Sciatic nerve (tissue), 2 donors: ENCODE measurements at regions not wholly inside any gene's neighbourhood (a gene's known extent, or its start where the extent isn't known, plus 50 kb on each side); places are given as distances from the start of the nearest gene placed in this dataset.
"Not testable (repeated sequence)": the region's sequence is repeated elsewhere in the genome, so short reads cannot be mapped to it uniquely, and the experiment has no call there.

ENCODE experiments used
- ATAC-seq: fragments of 200-7000 bp; cut with Tn5 transposase; one replicate; pipeline ENCODE4 v1.9.1; 2020; ENCODE audit warnings: mild to moderate bottlenecking, moderate library complexity
- DNase-seq: peaks from one replicate; pipeline ENCODE4 v3.0.0-alpha.2; 2020; ENCODE audit warnings: low spot score
- intact Hi-C: fragments of 100-400 bp; cut with DNase I; formaldehyde crosslinking; loops from one replicate; pipeline ENCODE4 v1.14.2; 2022
- donor health status: DM: no; HTN: no; CAD: no.
- donor health status: DM: no; HTN: no; CAD: no.

DNA sequence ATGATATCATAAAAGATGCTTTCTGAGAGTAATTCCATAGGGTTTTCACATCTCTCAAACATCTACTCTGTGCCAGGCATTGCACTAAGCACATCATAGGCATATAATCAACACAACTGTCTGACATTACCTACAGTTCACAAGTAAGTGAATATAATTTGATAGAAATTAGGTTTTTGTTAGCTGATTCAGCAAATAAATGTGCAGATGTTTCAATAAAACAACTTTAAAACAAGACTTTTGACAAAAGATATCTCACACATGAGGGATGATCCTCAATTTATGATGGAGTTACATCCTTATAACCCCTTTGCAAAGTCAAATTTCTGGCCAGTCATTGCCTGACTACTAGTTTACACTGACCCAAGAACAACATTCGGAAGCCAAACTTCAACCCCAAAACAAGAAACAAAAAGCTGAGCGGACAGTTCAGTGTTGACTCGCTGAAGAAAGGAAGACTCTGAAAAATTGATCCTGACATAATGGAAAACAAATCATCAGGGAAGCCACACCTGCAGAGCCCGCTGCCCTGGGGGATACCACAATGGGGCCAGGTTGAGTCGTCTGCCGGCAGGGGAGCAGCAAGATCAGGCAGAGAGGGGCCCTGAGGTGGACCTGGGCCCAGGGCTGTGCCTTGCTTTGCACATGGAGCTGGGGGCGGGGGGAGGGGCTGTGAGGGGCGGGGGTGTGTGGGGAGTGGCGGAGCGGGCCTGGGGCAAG, 739.2 kb upstream of the GJE1 start:
- DNase-seq: no peak
- intact Hi-C loops: no loop called here
- ATAC-seq: no peak

DNA sequence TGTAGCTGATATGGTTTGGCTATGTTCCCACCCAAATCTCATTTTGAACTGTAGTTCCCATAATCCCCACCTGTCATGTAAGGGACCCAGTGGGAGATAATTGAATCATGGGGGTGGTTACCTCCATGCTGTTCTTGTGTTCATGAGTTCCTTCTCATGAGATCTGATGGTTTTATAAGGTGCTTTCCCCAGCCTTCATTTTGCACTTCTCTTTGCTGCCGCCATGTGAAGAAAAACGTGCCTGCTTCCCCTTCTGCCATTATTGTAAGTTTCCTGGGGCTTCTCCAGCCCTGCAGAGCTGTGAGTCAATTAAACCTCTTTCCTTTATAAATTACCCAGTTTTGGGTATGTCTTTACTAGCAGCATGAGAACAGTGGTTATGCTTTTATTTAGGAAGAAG, 741.6 kb upstream of the GJE1 start:
- DNase-seq, ATAC-seq, intact Hi-C loops: not testable (repeated sequence)

DNA sequence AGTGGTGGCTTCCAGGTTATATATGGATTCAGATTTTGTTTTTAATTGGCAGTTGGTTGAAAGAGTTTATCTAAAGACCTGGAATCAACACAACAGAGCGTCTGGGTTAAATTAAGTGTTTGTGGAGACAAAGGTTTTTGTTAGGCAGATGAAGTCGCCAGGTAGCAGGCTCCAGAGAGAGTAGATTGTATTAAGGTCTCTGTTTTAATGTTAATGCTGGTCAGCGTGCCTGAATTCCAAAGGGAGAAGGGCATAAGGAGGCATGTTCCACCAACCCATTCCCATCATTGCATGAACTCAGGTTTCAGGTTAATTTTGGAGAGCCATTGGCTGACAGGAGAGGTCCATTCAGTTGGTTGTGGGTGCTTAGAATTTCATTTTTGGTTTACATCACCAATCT, 744.1 kb upstream of the GJE1 start:
- intact Hi-C loops: no loop called here
- ATAC-seq (no peak), DNase-seq (no peak)

DNA sequence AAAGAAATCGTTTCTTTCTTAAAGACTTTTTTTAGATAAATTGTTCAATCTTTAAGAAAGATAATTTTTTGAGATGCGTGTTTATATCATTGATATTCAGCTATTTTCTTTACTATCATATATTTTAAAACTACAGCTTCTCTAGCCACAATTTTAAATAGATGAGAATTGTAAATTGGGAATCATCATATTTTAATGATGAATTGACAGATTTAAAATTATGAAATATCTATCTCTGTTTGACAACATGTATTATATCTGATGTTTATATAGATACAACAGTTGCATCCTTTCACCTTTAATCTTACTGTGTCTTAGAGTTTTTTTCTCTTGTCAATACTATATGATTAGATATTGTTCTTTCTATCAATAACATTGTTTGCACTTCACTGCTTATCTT, 762.3 kb upstream of the GJE1 start:
- DNase-seq (no peak), ATAC-seq (no peak)
- intact Hi-C loops: no loop called here

DNA sequence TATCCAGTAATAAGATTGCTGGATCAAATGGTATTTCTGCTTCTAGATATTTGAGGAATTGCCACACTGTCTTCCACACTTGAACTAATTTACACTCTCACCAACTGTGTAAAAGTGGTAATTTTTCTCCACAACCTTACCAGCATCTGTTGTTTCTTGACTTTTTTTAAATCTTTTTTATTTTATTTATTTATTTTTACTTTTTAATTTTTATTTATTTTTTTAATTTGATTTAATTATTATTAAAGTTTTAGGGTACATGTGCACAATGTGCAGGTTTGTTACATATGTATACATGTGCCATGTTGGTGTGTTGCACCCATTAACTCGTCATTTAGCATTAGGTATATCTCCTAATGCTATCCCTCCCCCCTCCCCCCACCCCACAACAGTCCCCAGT, 765.9 kb upstream of the GJE1 start:
- intact Hi-C loops, ATAC-seq, DNase-seq: not testable (repeated sequence)

DNA sequence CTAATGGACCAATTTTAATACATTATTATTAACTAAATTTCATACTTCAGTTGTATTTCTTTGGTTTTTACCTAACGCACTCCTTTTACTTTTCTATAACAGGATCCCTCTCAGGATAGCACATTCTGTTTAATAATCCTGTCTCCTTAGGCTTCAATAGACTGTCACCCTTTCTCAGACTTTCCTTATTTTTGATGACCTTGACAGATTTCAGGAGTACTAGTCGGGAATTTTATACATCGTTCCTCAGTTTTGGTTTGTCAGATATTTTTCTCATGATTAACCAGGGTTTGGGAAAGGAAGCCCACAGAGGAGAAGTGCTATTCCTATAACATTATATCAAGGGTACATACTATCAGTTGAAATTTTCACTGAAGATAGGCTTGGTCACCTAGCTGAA, 768.0 kb upstream of the GJE1 start:
- no peak for ATAC-seq
- intact Hi-C loops: no loop called here

DNA sequence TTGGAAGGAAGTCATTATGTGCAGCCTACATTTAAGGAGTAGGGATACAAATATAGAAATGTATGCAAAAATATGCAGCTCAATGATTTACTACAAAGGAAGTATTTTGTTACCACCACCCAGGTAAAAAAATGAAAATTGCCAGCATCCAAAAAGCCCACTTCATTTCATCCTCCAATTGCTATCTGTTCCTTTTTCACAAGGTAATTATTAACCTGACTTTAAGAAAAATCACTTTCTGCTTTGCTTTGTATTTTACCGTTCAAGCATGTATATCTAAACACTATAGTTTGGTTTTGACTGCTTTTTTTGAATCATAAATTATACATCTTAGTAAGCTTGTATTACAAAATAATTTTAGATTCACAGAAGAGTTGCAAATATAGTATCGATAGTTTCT, 768.5 kb upstream of the GJE1 start:
- ATAC-seq: no peak
- DNase-seq: no peak
- intact Hi-C loops: no loop called here

More for the DNA sequence above, 768.0 kb upstream of the GJE1 start:
- DNase-seq: no peak

DNA sequence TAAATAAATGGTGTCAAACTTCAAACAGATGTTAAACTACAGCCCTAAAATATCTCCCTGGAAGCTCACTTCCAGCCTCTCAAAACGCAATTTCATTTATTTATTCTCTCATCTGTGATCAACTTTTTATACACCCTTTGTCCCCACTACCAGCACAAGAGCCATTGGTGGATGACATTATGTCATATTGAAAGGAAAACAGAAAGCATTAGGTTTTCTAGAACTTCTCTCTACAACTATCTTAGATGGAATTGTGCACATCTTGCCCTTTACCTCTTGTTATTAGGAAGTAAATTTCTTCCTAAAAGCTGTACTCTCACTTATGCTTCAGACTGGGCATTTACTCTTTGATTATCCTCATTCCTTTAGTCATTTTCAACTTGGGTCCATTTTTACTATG, 771.2 kb upstream of the GJE1 start:
- intact Hi-C loops: no loop called here
- no peak for DNase-seq

DNA sequence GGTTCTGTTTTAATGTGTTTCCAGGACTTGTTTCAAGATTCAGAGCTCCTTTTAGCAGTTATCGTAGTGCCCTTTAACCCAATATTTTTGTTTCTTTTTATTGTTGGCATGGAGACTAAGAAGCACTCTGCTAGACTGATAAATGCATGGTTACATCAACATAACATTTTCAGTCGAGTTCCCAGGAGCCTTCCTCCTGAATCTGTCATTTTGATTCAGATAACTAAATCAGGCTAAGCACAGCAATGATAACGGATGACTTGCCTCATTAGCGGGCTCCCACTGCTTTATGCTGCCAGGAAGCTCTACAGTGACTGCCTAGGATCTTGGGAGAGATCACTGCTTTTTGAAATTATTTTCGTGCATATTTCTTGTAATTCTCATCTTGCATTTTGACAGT, 772.8 kb upstream of the GJE1 start:
- intact Hi-C loops: no loop called here
- no peak for DNase-seq
- peak; percentile 55 for ATAC-seq

More for the DNA sequence above, 771.2 kb upstream of the GJE1 start:
- no peak for ATAC-seq

DNA sequence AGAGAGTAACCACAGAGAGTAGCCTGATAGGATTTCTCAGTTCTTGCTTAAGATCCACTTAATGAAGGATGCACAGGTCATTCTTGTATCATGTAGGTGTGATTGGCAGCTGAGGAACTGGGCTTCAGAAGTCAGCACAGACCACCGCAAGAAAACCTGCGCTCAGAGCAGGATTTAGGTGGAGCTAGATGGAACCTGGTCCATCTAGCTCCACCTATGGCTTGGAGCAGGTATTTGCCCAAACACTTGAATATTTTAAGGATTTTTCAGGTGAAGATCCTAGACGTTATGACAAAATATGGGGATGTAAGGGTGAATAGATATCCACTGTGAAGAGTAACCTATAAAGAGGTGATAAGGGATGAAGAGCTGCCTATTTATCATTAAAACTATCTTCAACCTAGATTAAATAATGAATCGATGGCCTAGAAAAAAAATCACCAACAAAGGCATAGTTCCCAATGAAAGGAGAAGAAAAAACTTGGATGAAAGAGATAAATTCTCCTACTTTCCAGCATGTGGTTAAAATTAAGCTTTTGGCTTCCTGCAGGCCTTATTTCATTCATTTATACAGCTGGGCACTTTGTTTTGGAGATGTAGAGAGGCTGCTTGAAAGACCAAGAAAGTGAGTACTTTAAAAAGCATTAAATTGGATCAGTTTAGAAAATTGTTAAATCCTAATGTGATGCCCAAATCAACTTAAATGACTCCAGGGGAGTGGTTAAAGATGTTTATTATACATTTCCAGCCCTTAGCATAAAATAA, 778.4 kb upstream of the GJE1 start:
- DNase-seq (no peak), ATAC-seq (peak; percentile 77)
- intact Hi-C loops: no loop called here

DNA sequence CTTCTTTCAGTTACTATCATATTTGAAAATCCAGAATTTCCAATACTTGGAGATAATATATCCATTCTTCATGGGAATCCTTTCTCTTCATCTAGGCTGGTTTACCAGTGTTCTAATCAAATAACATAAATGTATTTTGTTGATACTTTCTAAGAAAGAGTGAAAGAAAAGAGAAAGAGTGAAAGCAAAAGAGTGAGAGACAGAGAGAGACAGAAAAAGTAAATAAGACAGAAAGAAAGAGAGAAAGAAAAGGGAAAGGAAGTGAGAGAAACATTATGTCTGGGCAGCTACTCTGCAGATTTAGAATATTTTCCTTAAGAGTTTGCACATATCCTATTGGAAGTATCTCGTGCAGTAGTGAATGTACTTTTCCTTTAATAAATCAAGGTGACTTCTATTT, 781.0 kb upstream of the GJE1 start:
- DNase-seq (no peak), ATAC-seq (no peak)
- intact Hi-C loops: no loop called here

DNA sequence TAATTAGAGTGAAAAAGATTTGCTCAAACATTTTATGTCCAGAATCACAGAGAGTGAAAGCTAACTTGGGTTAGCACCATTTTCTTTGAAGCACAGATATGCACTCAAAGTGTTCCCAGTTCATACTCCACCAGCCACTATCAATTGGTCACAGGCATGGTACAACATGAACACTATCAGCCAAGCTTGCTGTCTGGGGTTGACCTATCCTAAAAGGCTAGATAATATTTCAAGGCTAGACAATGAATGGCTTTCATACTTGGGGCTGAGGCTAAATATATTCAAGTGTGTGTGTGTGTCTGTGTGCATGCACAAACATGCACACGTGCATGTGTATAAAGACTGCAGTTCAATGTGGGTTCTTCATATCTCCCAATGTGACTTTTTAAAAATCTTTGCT, 783.0 kb upstream of the GJE1 start:
- ATAC-seq: no peak
- no peak for DNase-seq
- intact Hi-C loops: no loop called here

DNA sequence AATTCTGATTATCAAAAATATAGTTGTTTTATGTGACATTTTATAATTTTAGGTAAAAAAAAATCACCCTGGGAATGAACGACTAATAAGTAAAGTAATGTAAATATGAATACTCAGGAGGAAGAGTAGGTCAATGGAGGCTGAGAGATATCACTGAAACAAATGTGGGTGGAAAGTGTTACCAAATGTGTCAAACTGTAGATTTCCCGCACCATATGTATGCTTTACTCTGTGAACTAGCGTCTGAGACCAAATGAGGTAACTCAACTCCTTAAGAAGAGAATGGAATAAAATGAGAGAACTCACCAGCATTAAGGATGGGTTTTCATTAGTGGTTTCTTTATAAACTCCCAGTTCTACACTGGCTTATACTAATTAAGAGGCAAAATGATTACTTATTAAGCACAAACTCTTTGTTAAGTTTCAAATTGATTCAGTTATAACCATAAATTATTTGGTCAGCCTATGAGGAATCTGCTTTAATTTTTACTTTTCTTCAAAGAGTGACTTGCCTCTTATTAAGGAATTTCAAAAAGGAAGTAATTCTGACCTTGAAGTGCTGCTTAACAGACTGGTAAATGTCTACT, 784.7 kb upstream of the GJE1 start:
- ATAC-seq: no peak
- no peak for DNase-seq
- intact Hi-C loops: no loop called here

DNA sequence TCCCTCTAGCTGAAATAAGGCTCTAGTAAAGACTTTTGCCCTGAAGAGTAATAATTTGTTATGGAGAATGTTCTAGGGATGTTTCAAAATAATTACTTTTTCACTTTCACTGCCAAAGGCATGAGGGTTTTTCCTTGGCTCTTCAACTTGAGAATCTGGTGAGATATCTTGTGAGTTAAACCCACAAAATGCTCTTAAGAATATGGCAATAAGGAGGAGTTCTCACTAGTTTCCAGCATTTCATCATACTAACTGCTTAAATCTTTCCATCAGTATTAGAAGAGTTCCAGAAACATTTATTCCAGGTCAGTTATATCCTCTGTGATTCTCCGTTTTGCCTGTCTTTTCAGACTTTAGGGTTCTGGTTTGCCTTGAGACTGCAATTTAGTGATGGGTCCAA, 785.6 kb upstream of the GJE1 start:
- DNase-seq: no peak
- intact Hi-C loops: no loop called here
- no peak for ATAC-seq

DNA sequence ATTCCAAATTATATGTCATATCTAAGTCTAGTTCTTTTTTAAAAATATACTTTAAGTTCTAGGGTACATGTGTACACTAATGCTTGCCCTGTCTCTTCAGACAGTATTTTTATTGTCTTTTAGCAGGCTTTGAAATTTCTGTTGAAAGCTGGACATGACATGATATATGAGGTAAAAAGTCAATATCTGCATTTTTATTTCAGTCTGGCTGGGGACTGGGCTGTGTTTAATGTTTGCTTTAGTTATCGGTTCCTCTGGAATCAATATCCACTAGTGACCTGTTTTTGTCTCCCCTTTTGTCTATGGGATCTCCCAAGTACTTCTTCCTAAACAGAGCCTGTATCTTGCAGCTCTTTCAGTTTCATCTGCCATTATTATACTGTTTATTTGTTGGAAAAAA, 786.2 kb upstream of the GJE1 start:
- intact Hi-C loops: no loop called here
- no peak for ATAC-seq
- no peak for DNase-seq

DNA sequence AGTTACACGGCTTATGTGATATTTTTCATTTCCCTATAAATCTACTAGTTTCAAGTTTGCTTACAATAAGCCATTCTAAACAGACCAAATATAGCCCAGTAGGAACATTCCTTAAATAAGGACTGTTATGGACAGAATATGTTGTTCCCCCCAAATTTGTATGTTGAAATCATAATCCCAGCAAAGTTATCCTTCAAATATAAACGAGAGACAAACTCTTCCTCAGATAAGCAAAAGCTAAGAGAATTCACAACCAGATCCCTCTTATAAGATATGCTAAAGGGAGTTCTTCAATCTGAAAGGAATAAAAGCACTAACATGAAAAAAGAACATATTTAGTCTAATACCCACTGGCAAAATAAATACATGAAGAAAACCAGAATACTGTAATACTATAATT, 795.5 kb upstream of the GJE1 start:
- intact Hi-C loops: no loop called here
- no peak for ATAC-seq
- DNase-seq: no peak

DNA sequence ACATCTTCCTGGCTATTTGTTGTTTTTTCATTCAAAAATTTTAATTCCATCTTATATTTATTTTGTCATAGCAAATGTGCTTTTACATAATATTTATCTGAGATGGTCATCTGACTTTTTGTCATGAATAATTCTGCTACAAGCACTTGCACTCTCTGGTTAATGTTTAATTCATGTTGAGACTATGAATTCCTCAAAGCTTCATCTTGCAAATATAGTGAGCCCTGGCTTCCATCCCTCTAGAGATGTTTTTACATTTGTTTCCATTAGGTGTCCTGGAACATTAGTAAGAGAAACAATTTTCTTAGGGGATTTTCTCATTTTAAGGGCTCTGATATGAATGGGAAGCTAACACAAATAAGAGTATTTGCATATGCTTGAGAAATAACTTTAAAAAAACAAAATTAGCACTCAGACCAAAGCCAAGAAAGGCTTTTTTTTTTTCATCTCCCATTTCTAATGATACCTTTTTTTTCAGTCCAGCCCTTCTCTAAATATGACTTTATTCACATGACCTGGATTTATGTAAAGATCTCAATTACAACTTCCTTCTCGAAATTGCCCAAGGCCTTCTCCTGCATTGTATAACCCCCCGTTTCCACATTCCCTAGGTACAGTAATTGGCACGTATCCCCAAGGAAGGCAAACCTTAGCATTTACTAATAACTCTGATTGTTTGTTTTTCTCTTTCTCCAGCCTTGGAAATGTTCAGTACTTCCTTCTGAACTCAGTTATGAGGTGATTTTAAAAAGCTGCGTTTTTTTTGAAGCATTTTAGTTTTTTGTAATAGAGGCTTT, 797.0 kb upstream of the GJE1 start:
- ATAC-seq: no peak
- no peak for DNase-seq
- intact Hi-C loops: no loop called here

DNA sequence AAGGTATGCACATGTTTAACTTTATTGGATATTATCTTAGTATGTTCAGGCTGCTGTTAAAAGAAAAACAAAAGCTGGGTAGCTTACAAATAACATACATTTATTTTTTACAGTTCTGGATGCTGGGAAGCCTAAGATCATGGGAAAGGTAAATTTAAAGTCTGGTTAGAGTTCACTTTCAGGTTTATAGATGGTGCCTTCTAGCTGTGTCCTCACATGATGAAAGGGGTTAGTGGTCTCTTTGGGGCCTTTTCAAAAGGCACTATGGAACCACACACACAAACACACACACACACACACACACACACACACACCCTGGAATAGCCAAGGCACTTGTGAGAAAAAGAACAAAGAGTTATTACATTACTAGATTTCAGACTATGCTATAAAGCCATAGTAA, 805.8 kb upstream of the GJE1 start:
- ATAC-seq: peak; percentile 34
- intact Hi-C loops: no loop called here

DNA sequence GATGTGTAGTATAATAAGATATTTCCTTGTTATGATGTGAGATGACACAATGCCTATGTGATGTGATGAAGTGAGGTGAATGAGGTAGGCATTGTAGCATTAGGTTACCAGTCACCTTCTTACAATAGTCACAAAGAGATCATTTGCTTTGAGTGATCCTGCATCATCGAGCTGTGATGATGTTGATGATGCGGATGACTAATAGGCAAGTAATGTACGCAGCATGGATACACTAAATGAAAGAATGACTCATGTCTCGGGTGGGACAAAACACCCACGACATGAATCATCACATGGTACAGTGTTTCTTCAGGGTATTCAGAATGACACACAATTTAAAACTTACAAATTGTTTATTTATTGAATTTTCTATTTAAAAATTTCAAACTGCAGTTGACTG, 806.3 kb upstream of the GJE1 start:
- intact Hi-C loops: no loop called here
- DNase-seq (no peak), ATAC-seq (peak; percentile 93)

More for the DNA sequence above, 805.8 kb upstream of the GJE1 start:
- DNase-seq: no peak
